ENCODE measurements at regions not wholly inside any gene's neighbourhood (a gene's known extent, or its start where the extent isn't known, plus 50 kb on each side); places are given as distances from the start of the nearest gene placed in this dataset.

DNA sequence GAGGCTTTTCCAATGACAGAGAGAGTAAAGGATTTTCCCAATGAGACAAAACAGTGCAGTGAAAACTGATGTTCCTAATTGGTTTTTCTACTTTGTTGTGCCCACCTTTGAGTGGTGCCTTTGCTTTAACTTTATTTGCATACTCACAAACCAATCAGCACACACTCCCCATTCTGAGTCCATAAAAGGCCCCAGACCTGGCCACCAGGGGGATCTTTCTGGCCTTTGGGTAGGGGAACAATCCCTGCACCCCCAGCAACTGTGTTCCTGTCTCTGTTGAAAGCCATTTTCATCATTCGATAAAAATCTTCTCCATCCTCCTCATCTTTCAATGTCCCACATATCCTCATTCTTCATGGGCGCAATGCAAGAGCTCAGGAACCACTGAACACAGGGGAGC lies 252.8 kb downstream of the B3GLCT start:
- Histone ChIP-seq H4K20me1 (ENCODE audit: insufficient read depth, low read length) (no peaks in the 10 kb centered on the region), H3K27ac (ENCODE audit: low read depth in 1 of 2, low read length in 2 of 2) (no peak overlapping the region), H3K4me1 (ENCODE audit: control insufficient read depth in 1 of 2, insufficient read depth in 2 of 2, low read length in 2 of 2) (no peaks in the 10 kb centered on the region), H3K79me2 (ENCODE audit: insufficient read depth, low read length) (no peaks in the 10 kb centered on the region), H3K9ac (ENCODE audit: insufficient read depth, low read length, poor library complexity, severe bottlenecking) (no peak overlapping the region), H3K4me3 (replicated peaks in 1 of 3; ENCODE audit: low read depth in 2 of 3, low read length in 3 of 3) (no peak overlapping the region), H3K4me2 (replicated peaks; ENCODE audit: extremely low read depth, low read length, poor library complexity, severe bottlenecking) (no peak overlapping the region), H2AFZ (ENCODE audit: insufficient read depth, low read depth, low read length, poor library complexity, severe bottlenecking) (no peak overlapping the region), H3K36me3 (replicated peaks in 1 of 2; ENCODE audit: control insufficient read depth in 1 of 2, insufficient read depth in 2 of 2, low read length in 2 of 2) (no peaks in the 10 kb centered on the region), H3K9me3 (replicated peaks in 1 of 2; ENCODE audit: control insufficient read depth in 1 of 2, insufficient read depth in 1 of 2, low read length in 2 of 2) (no peaks in the 10 kb centered on the region), H3K27me3 (ENCODE audit: control insufficient read depth in 2 of 2, insufficient read depth in 2 of 2, low read length in 2 of 2) (peaks cover 0 to 3% of the 10 kb centered on the region in 2 donors)
- Mint-ChIP-seq H3K27ac (no peak overlapping the region), H3K9me3 (no peaks in the 10 kb centered on the region), H3K27me3 (ENCODE audit: low read depth in 3 of 3) (peaks cover 0 to 11% (median 6%) of the 10 kb centered on the region in 3 donors), H3K36me3 (no peaks in the 10 kb centered on the region), H3K4me3 (no peak overlapping the region), H3K4me1 (no peaks in the 10 kb centered on the region)
- DNase-seq, result no peak
- TF ChIP-seq, protein P1, sequence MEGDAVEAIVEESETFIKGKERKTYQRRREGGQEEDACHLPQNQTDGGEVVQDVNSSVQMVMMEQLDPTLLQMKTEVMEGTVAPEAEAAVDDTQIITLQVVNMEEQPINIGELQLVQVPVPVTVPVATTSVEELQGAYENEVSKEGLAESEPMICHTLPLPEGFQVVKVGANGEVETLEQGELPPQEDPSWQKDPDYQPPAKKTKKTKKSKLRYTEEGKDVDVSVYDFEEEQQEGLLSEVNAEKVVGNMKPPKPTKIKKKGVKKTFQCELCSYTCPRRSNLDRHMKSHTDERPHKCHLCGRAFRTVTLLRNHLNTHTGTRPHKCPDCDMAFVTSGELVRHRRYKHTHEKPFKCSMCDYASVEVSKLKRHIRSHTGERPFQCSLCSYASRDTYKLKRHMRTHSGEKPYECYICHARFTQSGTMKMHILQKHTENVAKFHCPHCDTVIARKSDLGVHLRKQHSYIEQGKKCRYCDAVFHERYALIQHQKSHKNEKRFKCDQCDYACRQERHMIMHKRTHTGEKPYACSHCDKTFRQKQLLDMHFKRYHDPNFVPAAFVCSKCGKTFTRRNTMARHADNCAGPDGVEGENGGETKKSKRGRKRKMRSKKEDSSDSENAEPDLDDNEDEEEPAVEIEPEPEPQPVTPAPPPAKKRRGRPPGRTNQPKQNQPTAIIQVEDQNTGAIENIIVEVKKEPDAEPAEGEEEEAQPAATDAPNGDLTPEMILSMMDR (IDR thresholded peaks at IDR 0.05), result no peak
- no CpG with 5 or more reads among the region's 2 CpGs for WGBS (ENCODE audit: insufficient coverage)
- intact Hi-C loops (cut with micrococcal nuclease), result no loop called here

DNA sequence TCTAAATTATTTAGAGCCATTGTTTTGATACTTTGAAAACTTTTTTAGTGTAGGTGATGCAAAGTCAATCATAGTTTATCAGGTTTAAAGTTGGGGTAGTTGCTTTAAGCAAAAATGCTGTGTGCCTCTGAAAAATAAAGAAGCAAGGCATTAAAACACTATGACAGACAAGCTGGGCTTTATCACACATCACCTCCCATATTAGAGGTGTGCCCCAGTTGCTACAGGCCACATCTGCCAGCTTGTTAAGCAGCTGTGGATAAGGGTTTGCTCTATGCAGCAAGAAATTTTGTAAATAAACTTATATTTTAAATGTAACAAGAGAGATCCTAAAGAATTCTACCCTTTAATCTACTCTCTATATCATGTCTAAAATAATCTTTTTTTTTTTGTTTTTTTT lies 255.8 kb downstream of the B3GLCT start:
- intact Hi-C loops (cut with micrococcal nuclease), result no loop called here
- TF ChIP-seq, protein P1 (IDR thresholded peaks at IDR 0.05), result no peak
- no peaks in the 10 kb centered on the region for H3K36me3 ChIP-seq (replicated peaks in 1 of 2; ENCODE audit: control insufficient read depth in 1 of 2, insufficient read depth in 2 of 2, low read length in 2 of 2)
- H3K4me1 ChIP-seq (ENCODE audit: control insufficient read depth in 1 of 2, insufficient read depth in 2 of 2, low read length in 2 of 2), result no peaks in the 10 kb centered on the region
- H3K27me3 ChIP-seq (ENCODE audit: control insufficient read depth in 2 of 2, insufficient read depth in 2 of 2, low read length in 2 of 2), result peaks cover 0 to 3% of the 10 kb centered on the region in 2 donors
- no peaks in the 10 kb centered on the region for H3K79me2 ChIP-seq (ENCODE audit: insufficient read depth, low read length)
- peaks cover 0 to 3% (median 0%) of the 10 kb centered on the region in 7 donors for H3K9me3 Mint-ChIP-seq
- no peak overlapping the region for H3K27ac ChIP-seq (ENCODE audit: low read depth in 1 of 2, low read length in 2 of 2)
- H3K27me3 Mint-ChIP-seq (ENCODE audit: low read depth in 3 of 3), result peaks cover 4 to 11% (median 4%) of the 10 kb centered on the region in 3 donors
- no peaks in the 10 kb centered on the region for H3K36me3 Mint-ChIP-seq
- H3K27ac Mint-ChIP-seq, result no peak overlapping the region
- no peaks in the 10 kb centered on the region for H3K9me3 ChIP-seq (replicated peaks in 1 of 2; ENCODE audit: control insufficient read depth in 1 of 2, insufficient read depth in 1 of 2, low read length in 2 of 2)
- H3K4me3 Mint-ChIP-seq, result no peak overlapping the region
- no peaks in the 10 kb centered on the region for H3K4me1 Mint-ChIP-seq
- no peak overlapping the region for H3K4me2 ChIP-seq (replicated peaks; ENCODE audit: extremely low read depth, low read length, poor library complexity, severe bottlenecking)
- no peak for DNase-seq
- no peak overlapping the region for H3K4me3 ChIP-seq (replicated peaks in 1 of 3; ENCODE audit: low read depth in 2 of 3, low read length in 3 of 3)
- H3K9ac ChIP-seq (ENCODE audit: insufficient read depth, low read length, poor library complexity, severe bottlenecking), result no peak overlapping the region
- no peak overlapping the region for H2AFZ ChIP-seq (ENCODE audit: insufficient read depth, low read depth, low read length, poor library complexity, severe bottlenecking)
- H4K20me1 ChIP-seq (ENCODE audit: insufficient read depth, low read length), result no peaks in the 10 kb centered on the region
